ENCODE measurements at regions not wholly inside any gene's neighbourhood (a gene's known extent, or its start where the extent isn't known, plus 50 kb on each side); places are given as distances from the start of the nearest gene placed in this dataset.
"Not testable (repeated sequence)": the region's sequence is repeated elsewhere in the genome, so short reads cannot be mapped to it uniquely, and the experiment has no call there.

GRCh38 chr16:16877061-16877460 is 498.1 kb downstream of the NPIPA7 start:
- DNase-seq (ENCODE audit: low spot score), result no peak

- no peak for DNase-seq (ENCODE audit: low spot score)
These were observed 500.8 kb downstream of the NPIPA7 start for GRCh38 chr16:16879567-16880251.

GRCh38 chr16:16881814-16882213 is 502.9 kb downstream of the NPIPA7 start:
- no peak for DNase-seq (ENCODE audit: low spot score)

GRCh38 chr16:16882766-16883165 is 503.8 kb downstream of the NPIPA7 start:
- DNase-seq (ENCODE audit: low spot score), result no peak

GRCh38 chr16:16884451-16884850 is 505.5 kb downstream of the NPIPA7 start:
- DNase-seq (ENCODE audit: low spot score), result no peak

- DNase-seq (ENCODE audit: low spot score), result no peak
These were observed 508.3 kb downstream of the NPIPA7 start for GRCh38 chr16:16887193-16887592.

GRCh38 chr16:16890964-16891363 is 512.0 kb downstream of the NPIPA7 start:
- no peak for DNase-seq (ENCODE audit: low spot score)

- no peak for DNase-seq (ENCODE audit: low spot score)
These were observed 525.7 kb downstream of the NPIPA7 start for GRCh38 chr16:16904601-16905000.

GRCh38 chr16:16905850-16906249 is 526.9 kb downstream of the NPIPA7 start:
- no peak for DNase-seq (ENCODE audit: low spot score)

GRCh38 chr16:16907089-16907488 is 528.1 kb downstream of the NPIPA7 start:
- DNase-seq (ENCODE audit: low spot score), result no peak

- no peak for DNase-seq (ENCODE audit: low spot score)
These were observed 529.1 kb downstream of the NPIPA7 start for GRCh38 chr16:16908077-16908476.

- no peak for DNase-seq (ENCODE audit: low spot score)
These were observed 530.2 kb downstream of the NPIPA7 start for GRCh38 chr16:16909126-16909525.

GRCh38 chr16:16910666-16911065 is 531.7 kb downstream of the NPIPA7 start:
- DNase-seq (ENCODE audit: low spot score), result no peak

GRCh38 chr16:16915771-16916170 is 536.8 kb downstream of the NPIPA7 start:
- DNase-seq (ENCODE audit: low spot score), result no peak

- no peak for DNase-seq (ENCODE audit: low spot score)
These were observed 538.3 kb downstream of the NPIPA7 start for GRCh38 chr16:16917191-16917785.

- DNase-seq (ENCODE audit: low spot score), result no peak
These were observed 544.5 kb downstream of the NPIPA7 start for GRCh38 chr16:16923479-16923878.

- no peak for DNase-seq (ENCODE audit: low spot score)
These were observed 545.7 kb downstream of the NPIPA7 start for GRCh38 chr16:16924613-16925012.

- no peak for DNase-seq (ENCODE audit: low spot score)
These were observed 545.3 kb downstream of the XYLT1 start for GRCh38 chr16:16925432-16925831.

GRCh38 chr16:16928532-16929109 is 542.1 kb downstream of the XYLT1 start:
- no peak for DNase-seq (ENCODE audit: low spot score)

- DNase-seq (ENCODE audit: low spot score), result no peak
These were observed 540.3 kb downstream of the XYLT1 start for GRCh38 chr16:16930309-16931000.

GRCh38 chr16:16933861-16934260 is 536.9 kb downstream of the XYLT1 start:
- no peak for DNase-seq (ENCODE audit: low spot score)

- no peak for DNase-seq (ENCODE audit: low spot score)
These were observed 536.1 kb downstream of the XYLT1 start for GRCh38 chr16:16934660-16935059.

- not testable (repeated sequence) for DNase-seq (ENCODE audit: low spot score)
These were observed 534.9 kb downstream of the XYLT1 start for GRCh38 chr16:16935909-16936308.

Measured in mucosa of gallbladder (tissue), 1 donor.